Activated CD4-positive, alpha-beta T cell treated with anti-CD3 and anti-CD28 coated beads for 24 hours (primary cell): ENCODE measurements at regions not wholly inside any gene's neighbourhood (a gene's known extent, or its start where the extent isn't known, plus 50 kb on each side); places are given as distances from the start of the nearest gene placed in this dataset.

Experiments
- DNase-seq, 2 donors: peaks; one replicate each; pipeline ENCODE4 v3.0.0-alpha.2; 2020; ENCODE audit warnings: low read depth in 2 of 2

- no peak for DNase-seq
These were observed 144.1 kb downstream of the SOX2 start for GRCh38 chr3:181855825-181856224.

GRCh38 chr3:181859518-181859917 lies 147.8 kb downstream of the SOX2 start:
- DNase-seq: no peak

- no peak for DNase-seq
These were observed 148.5 kb downstream of the SOX2 start for GRCh38 chr3:181860235-181860634.

GRCh38 chr3:181862502-181862901 lies 150.8 kb downstream of the SOX2 start:
- DNase-seq: no peak

GRCh38 chr3:181868576-181869082 lies 156.9 kb downstream of the SOX2 start:
- no peak for DNase-seq

- DNase-seq: no peak
These were observed 161.2 kb downstream of the SOX2 start for GRCh38 chr3:181872887-181873286.

GRCh38 chr3:181879926-181880325 lies 168.2 kb downstream of the SOX2 start:
- DNase-seq: no peak

- DNase-seq: no peak
These were observed 168.6 kb downstream of the SOX2 start for GRCh38 chr3:181880331-181880730.

GRCh38 chr3:181881749-181882148 lies 170.0 kb downstream of the SOX2 start:
- DNase-seq: no peak

- DNase-seq: no peak
These were observed 174.3 kb downstream of the SOX2 start for GRCh38 chr3:181885868-181886630.

- DNase-seq: no peak
These were observed 175.0 kb downstream of the SOX2 start for GRCh38 chr3:181886676-181887075.

GRCh38 chr3:181887685-181888084 lies 176.0 kb downstream of the SOX2 start:
- no peak for DNase-seq

- DNase-seq: no peak
These were observed 176.5 kb downstream of the SOX2 start for GRCh38 chr3:181888234-181888633.

- no peak for DNase-seq
These were observed 181.1 kb downstream of the SOX2 start for GRCh38 chr3:181892848-181893247.

- no peak for DNase-seq
These were observed 184.9 kb downstream of the SOX2 start for GRCh38 chr3:181896605-181897004.

GRCh38 chr3:181899702-181900101 lies 188.0 kb downstream of the SOX2 start:
- DNase-seq: no peak

- no peak for DNase-seq
These were observed 189.9 kb downstream of the SOX2 start for GRCh38 chr3:181901626-181902025.

- DNase-seq: no peak
These were observed 194.6 kb downstream of the SOX2 start for GRCh38 chr3:181906338-181906737.

- no peak for DNase-seq
These were observed 197.5 kb downstream of the SOX2 start for GRCh38 chr3:181909241-181909640.

GRCh38 chr3:181912384-181912783 lies 200.7 kb downstream of the SOX2 start:
- DNase-seq: no peak

- DNase-seq: no peak
These were observed 201.5 kb downstream of the SOX2 start for GRCh38 chr3:181913254-181913653.

GRCh38 chr3:181915551-181915950 lies 203.8 kb downstream of the SOX2 start:
- DNase-seq: no peak

- DNase-seq: no peak
These were observed 204.3 kb downstream of the SOX2 start for GRCh38 chr3:181916013-181916412.

GRCh38 chr3:181917027-181917426 lies 205.3 kb downstream of the SOX2 start:
- no peak for DNase-seq
